NCI-H446 (cell line): ENCODE measurements at regions not wholly inside any gene's neighbourhood (a gene's known extent, or its start where the extent isn't known, plus 50 kb on each side); places are given as distances from the start of the nearest gene placed in this dataset.

Experiments used
- DNase-seq, 2 experiments: peaks; one replicate each; lab custom pipeline; 2025; lab: John Stamatoyannopoulos, UW

DNA sequence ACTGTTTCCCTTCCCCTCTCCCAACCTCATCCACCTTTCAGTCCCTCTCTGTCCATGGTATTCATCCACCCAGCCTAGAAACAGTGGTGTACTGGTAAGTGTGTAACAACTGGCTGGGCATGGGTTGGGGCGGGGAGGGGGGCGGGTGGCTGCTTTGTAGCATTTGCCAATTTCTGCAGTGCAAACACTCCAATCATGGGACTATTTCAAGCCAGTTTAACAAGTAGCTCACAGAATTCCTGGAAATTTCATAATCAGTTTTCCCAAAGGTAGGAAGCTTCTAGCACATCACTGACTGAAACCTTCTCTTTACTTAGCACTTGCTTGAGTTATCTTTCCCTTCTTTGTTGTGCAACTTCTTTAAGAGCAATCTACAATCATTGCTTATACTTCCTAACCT lies 100.8 kb upstream of the WASF3 start:
- DNase-seq = no peak

DNA sequence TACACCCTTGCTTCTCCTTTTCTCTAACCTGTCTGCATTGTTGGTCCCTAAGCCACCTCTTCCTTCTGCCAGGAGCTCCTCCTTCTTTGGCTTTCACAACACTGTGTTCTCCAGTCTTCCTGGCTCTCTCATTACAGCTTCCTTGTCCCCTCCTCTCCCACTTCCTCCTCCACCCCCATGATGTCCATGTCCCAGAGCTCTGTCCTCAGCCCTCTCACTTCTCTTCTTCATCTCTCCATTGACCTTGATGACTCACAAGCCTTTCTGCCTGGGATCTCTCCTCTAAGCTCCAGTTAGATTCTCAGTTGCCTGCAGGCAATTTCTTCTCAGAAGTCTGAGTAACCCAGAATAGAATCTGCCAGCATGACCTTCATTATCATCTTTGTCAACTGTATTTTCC lies 100.3 kb upstream of the WASF3 start:
- no peak for DNase-seq

DNA sequence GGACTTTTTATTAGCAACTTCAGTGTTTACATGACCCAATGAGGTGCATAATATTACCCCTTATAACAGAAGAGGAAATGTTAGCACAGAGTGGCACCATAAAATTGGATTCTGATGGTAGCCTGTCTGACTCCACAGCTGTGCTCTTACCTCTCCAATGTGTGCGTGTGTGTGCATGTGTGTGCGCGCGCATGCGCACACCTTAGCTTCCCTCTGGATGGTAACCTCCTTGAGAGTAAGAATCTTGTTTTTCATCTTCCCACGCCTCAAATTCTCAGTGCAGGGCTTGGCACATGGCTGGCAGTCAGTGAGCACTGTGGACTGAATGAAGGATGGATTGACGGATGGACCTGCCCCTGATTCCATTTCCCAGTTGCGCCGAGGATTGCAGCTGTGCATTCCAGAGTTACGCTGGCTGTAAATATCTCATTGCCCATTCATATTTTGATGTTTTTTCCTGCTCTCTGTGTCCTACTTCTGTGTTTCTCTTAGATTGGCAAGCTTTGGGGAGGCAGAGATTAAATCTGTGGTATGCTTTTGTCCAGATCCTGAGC lies 99.2 kb upstream of the WASF3 start:
- no peak for DNase-seq

DNA sequence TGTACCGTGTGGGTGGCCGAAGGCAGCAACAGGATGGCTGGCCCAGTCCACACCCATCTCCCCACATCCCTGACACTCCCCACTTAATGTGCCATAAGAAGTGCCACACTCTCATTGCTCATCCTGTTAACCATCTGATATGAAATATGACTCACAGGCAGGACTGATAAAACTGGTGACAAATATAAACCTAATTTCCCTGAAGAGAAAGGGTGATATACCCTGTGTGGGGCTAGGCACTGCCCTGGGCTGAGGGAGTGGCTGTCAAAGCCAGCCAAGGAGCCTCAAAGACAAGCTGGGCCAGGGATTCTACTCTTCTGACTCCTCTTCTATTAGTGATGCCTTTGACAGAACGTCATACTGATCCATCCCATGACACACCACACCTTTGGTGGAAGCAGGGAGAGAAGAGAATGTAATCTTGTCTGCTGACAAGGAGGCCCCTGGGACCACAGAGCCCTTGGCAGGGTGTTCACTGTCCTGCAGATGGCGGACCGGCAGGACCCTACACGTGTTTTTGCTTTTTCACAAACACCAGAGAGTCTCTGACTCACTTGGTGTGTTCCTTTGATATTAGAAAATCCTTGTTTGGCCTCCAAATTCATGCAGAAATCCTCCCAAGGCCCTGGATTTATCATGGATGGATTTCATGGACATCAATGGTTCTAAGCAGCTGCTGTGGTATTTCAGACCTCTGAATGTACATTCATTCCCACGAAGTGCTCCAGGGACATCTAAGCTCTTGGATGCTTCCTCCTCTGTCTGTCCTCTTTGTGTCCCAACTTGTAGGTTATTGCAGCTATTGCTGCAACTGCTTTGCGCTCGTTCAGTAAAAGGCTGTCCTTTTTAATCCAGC lies 98.0 kb upstream of the WASF3 start:
- no peak for DNase-seq

DNA sequence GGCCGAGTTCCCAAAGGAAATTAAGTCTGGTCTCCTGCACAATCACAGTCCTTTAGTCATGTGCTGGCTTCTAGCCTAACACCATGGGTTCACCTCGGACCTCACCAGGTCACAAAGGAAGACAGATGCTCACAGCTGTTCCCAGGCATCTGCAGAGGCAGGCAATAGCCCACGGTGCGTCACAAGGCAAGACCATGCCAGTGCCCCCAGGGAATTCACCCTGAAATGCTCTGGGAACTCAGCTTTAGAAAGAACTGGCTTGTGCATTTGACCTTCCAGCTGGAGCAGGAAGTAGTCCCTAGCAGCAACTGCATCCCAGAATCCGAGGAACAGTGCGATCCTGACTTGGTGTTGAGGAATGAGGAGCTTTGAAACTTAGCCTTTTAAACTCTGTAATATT lies 96.8 kb upstream of the WASF3 start:
- DNase-seq = no peak

DNA sequence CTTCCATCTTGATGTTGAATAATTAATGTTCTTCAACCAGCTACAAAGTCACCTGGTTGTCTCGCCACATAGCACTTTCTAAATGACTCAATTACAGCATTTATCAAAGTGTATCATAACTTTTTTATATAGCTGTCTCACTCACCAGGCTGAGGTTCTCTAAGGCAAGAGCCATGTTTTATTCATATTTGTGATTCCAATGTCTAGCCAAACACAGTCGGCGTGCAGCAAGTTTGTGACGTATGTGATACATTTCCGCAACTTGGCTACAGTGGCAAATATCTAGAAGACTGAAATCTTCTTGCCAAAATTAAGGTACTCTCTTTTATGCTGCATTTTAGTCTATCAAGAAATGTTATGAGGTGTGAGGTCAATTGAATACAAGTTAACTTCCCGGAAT lies 94.2 kb upstream of the WASF3 start:
- no peak for DNase-seq

DNA sequence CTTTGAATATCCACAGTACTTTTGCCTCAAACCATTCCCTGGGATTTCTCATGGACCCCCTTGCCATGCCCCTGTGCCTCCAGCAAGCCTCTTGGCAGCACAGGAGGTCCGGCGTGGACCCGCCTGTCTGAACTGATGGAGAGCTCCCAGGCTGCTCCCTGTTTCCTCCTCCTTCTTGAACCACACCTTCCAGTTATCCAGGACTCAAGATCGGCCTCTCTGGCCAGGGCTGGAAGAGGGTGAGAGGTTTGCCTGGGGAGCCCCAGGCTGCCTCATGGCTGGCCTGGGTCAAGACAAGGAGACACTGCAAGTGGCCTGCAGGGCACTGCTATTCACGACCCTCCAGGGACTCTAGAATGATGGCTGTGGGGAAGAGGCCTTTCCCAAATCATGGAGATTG lies 93.6 kb upstream of the WASF3 start:
- DNase-seq = no peak

DNA sequence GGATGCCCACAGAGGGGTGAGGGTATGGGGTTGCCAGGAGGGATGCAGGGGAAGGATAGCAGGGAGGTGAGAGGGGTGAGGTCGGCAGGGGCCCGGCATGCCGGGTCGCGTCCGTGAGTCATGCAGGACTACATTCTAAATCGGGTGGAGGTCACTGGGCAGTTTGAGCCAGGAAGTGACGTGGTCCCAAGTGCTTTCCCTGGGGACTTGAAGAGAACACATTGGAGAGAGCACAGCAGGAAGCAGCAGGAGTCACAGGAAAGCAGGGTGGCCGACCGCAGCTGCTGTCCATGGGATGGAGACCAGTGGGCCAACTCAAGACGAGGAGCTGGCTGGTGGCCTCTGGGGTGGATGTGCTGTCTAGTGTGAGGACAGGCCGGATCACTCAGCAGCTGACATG lies 92.0 kb upstream of the WASF3 start:
- DNase-seq = no peak

DNA sequence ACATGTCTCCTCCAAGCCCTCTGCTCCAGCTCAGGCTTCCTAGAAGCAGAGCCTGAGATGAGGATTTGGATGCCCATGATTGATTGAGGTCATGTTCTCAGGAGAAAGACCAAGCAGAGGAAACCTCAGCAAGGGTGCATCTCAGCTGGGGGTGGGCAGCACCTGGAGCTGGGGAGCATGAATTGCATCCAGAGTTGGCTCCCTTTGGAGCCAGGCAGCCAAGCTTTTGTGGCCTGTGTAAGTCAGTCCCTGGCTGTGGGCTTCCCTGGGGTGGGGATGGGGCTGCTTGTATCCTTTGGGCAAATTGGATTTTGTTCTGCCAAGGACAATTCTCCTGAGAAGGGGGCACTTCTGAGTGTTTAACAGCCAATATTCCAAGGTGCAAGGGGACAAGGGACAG lies 91.5 kb upstream of the WASF3 start:
- no peak for DNase-seq

DNA sequence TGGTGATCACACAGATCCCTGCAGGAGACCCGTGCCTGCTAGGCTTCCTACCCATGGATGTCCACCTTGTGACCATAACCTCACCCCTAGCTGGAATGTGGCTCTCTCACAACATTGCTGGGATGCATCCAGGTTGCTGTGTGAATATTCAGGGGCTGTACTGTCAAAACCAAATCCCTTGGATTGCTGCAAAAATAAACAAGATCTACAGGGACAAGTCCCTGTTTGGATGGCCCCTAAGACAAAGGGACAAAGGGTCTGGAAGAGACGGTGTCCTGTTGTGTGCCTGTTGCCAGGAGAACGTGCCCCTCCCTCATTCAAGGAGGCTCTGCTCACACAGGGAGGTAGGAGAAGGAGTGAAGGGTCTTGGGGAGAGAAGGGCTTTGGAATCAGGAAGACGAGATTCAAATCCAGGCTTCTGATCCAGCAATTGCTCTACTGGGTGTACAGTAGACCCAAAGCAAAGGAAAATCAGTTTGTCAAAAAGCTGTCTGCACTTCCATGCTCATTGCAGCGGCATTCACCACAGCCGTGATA lies 89.2 kb upstream of the WASF3 start:
- DNase-seq = no peak

DNA sequence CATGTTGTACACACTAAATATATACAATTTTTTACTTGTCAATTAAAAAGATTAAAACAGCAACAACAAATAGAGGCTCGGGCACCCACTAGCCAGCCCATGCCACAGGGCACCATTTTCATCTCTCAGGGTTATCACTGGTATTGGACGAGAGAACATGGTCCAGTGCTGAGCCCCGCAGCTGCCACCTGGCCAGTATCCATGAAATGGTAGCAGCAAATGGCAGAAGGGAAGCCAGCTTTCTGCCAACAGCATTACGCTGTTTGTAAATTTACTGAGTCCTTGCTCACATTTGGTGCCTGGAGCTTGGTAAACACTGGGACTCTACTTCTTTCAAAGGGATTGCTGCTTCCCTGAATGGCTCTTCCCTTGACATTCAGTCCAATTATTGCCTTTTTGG lies 87.9 kb upstream of the WASF3 start:
- DNase-seq = peak in 1 of 2 experiments; percentile 31

DNA sequence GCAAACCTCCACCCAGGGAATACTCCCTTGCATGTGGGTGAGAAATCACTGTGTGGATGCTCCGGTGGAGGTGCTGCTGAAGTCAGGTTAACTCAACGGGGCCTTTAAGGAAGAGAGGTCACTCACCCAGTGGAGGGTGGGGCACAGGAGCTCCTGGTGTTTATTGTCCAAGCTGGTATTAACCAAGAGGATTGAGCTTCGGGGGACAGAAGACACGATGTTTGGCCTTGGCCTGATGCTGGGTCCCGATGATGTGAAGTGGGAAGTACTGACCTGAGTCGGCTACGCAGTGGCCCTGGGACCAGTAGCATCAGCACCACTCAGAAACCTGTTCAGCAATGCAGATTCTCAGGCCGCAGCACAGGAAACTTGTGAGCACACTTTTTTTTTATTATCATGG lies 85.7 kb upstream of the WASF3 start:
- DNase-seq = no peak

DNA sequence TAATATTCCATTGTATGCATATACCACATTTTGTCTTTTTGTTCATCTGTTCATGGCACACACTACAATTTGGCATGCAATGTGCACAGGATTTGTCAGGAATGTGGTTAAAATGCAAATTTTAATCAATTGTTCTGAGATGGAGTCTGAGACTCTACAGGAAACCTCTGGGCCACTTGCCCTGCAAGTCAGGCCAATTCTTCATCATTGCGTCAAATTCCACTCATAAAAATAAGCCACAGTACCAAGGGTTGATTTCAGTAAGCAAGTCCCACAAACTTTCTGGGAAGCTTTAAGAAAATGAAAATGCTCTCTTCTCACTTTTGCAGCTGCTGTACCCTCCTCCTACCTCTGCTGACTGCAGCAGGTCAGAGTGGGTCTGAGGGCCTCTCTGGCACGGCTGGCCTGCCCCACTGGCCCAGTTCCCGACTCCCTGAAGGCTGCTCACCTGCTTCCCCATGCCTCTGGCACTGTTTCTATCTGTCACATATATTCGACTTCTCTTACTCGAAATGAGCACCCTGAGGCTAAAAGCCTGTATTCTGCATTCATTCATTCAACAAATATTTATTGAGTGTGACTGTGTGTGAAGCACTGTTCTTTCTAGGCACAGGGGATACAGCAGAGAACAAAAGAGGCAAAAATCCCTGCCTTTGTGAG lies 83.8 kb upstream of the WASF3 start:
- DNase-seq = no peak

DNA sequence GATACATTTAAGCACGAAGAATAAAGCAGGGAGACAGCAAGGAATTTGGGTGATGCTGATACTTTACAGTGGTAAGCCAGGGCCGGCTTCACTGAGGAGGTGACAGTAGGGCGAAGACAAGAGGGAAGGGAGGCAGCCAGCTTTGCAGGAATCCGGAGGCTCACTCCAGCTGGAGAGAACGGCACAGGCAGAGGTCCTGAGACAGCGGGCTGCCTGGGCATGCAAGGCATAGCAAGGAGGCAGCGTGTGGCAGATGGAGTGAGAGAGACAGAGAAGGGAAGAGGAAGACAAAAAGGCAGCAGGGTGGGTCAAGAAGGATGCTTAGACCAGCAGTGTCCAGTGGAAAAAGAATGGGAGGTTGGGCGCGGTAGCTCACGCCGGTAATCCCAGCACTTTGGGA lies 83.2 kb upstream of the WASF3 start:
- no peak for DNase-seq

DNA sequence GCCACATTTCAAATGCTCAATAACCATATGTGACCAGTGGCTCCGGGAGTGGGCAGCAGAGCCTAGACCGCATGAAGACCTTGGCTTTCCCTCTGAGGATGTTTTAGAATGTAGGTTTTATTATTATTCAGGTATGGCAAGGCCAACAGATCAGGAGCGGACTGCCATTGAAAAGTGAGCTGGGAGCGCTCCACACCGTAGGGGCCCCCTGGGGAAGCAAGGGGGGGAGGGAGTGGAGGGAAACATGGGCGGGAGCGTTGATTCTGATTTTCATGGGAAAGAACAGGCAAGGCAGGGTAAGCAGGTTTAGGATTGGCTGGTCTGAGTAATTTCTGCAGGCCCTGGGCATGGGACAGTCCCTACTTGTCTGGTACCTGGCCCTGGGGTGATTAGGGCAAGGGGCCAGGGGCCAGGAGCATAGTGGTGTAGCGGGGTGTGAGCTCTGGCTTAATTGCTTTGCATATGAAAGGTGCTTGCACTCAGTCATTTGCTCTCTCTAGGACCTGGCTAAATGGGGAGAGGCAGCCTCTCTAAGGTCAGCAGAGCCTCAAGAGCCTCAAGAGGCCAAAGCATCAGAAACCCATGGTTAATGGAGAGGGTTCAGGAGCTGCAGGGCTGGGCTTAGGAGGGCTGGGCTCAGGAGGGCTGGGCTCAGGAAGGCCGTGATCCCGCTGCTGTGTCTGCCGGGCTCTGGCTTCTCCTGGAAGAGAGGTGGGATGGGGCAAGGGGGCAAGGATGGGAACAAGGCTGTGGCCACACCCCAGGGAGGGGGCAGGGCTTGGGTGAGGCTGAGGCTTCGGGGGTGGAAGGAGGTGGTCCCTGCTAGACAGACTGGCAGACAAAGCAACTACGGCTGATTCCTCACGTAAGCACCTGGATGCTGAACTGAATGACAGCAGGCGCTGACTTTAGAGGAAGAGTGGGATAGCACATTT lies 82.0 kb upstream of the WASF3 start:
- DNase-seq = no peak

DNA sequence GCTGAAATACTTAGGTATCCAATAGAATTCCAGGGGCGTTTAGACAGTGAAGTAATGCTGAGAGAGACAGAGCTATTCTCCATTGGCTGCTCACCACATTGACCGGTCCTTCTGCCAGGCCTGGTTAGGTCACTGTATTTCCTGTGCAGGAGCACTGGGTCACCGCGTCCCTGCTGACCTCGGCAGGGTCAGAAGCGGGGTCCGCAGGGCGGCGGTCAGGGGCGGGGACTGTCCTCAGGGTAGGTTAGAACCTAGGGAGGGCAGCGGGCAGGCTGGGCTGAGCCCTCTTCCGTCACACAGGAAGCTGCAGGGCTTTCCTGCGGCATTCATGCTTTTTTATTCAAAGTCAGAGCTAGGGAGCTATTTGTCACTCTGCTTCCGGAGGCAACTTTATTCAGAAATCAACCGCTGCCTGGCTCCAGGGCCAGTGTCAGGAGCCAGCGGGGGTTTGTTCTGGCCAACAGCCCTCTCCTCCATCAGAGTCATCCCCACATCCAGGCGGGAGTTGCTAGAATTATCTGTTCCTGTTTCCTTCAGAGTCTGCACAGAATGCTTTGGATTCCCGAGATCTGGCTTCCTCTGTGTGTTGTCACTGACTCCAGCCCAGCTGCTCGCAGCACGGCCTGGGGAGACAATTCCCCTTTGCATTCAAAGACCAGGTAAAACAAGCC lies 81.2 kb upstream of the WASF3 start:
- no peak for DNase-seq

DNA sequence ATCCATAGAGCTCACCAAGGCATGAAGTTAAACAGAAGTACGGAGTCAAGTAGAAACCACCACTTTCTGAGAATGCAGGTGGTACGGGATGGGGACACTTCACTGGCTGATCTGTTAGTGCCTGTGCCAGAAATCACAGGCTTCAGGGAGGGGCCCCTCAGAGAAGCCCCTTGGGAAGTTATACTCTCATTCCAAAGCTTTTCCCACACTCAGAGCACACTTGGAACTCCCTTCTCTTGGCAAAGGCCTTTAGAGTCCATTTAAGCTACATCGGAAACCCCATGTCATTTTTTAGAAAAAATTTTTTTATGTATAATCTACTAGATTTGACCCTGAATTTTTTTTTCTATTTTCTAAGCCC lies 80.7 kb upstream of the WASF3 start:
- no peak for DNase-seq

DNA sequence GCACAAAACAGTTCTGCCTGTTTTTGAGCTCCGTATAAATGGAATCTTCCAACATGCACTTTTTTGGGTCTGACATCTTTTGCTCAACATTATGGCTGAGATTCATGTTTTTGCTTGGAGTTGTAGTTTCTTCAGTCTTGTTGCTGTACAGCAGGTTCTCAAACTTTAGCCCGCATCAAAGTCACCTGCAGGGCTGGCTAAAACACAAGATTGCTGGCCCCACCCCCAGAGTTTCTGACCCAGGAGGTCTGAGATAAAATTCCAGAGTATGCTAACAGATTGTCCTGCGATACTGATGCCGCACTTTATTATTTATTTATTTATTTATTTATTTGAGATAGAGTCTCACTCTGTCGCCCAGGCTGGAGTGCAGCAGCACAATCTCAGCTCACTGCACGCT lies 79.8 kb upstream of the WASF3 start:
- DNase-seq = no peak

DNA sequence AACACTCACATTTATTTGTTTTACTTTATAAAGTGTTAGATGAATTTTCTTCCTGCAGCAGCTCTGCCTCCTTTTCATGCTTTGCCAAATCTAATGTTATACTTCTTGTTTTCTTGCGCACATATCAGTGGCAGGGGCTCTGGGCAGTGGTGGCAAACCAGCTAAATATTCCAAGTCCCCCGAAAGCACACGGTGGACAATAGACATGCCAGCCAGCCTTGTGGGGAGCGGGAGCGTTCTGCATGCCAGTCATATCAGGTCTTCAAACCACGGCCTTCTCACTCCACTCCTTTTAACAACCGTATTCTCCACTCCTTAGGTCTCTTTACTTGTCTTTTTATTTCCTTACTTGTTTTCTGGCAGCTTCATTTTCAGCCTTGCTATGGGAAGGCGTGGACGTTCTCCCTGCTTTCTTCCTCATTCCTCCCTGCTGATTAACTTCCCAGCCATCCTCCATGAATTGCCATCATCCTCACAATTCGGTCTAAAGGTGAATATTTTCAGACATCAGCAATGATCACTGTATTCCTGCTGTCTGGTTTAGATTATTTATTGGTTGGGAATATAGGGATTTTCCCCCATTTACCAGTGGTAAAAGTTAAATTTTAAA lies 77.1 kb upstream of the WASF3 start:
- no peak for DNase-seq

DNA sequence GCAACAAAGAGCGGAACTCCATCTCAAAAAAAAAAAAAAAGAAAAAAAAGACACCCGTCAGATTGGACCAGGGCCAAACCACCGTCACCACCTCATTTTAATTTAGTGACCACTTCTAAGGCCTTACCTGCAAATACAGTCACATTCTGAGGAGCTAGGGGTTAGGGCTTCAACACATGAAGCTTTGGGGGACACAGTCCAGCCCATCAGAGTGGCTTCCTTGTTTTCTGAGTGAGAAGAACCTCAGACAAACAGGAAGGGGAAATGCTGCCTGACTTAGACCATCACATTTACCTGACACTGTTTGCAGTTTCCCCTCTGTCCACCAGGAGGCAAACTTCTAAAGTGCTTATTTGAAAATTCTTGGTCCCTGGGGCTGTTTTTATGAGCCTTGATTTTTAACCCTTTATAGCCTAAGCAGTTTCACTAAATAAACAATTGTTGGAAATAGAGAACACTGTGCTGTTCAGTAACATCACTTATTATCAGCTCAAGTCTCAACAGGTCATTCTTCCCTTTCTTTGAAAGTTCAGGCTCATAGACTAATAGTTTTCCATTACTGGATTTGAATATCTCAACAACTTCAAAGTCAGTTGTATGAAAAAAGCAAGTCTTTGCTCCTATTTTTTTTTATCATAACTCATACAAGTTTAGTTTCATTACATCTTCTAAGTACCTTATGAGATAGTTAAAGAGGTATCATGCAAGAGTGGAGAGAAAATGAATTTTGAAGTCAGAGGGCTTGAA lies 74.9 kb upstream of the WASF3 start:
- DNase-seq = peak; percentile 67 to 86
